Smooth muscle cell (in vitro differentiated cells): ENCODE measurements at regions not wholly inside any gene's neighbourhood (a gene's known extent, or its start where the extent isn't known, plus 50 kb on each side); places are given as distances from the start of the nearest gene placed in this dataset.

Source experiments
- DNase-seq: peaks from one replicate; lab custom pipeline; 2025; ENCODE audit not compliant: unreplicated experiment; lab: John Stamatoyannopoulos, UW
- H2AFZ ChIP-seq: fragments of 200-600 bp; sonication (generic); 2 replicates; pipeline ENCODE4 v1.6.0; 2016; ENCODE audit warnings: antibody characterized with exemption, low read depth, mild to moderate bottlenecking
- H3F3A ChIP-seq: fragments of 200-600 bp; sonication (generic); 2 replicates; pipeline ENCODE4 v1.6.0; 2017; ENCODE audit warnings: antibody characterized with exemption, low read depth
- H3K27ac ChIP-seq: fragments of 200-600 bp; sonication (generic); 2 replicates; pipeline ENCODE4 v1.5.1; 2016; ENCODE audit warnings: low read depth, mild to moderate bottlenecking
- H3K27me3 ChIP-seq: fragments of 200-600 bp; sonication (generic); 2 replicates; pipeline ENCODE4 v1.6.1; 2016; ENCODE audit warnings: low read depth, mild to moderate bottlenecking
- H3K36me3 ChIP-seq: fragments of 200-600 bp; sonication (generic); 2 replicates; pipeline ENCODE4 v1.5.1; 2016; ENCODE audit warnings: low read depth
- H3K4me1 ChIP-seq: fragments of 200-600 bp; sonication (generic); 2 replicates; pipeline ENCODE4 v1.5.1; 2016; ENCODE audit warnings: low read depth
- H3K4me2 ChIP-seq: fragments of 200-600 bp; sonication (generic); 2 replicates; pipeline ENCODE4 v1.6.0; 2016; ENCODE audit warnings: mild to moderate bottlenecking
- H3K4me3 ChIP-seq: fragments of 200-600 bp; sonication (generic); 2 replicates; pipeline ENCODE4 v1.5.1; 2016; ENCODE audit warnings: mild to moderate bottlenecking
- H3K79me2 ChIP-seq: fragments of 200-600 bp; sonication (generic); 2 replicates; pipeline ENCODE4 v1.6.0; 2016; ENCODE audit warnings: low read depth, mild to moderate bottlenecking
- H3K9ac ChIP-seq: fragments of 200-600 bp; sonication (generic); 2 replicates; pipeline ENCODE4 v1.6.0; 2016; ENCODE audit warnings: low read depth
- H3K9me3 ChIP-seq: fragments of 200-600 bp; sonication (generic); replicated peaks from 2 replicates; pipeline ENCODE4 v1.5.1; 2016; ENCODE audit warnings: low read depth
- H4K20me1 ChIP-seq: fragments of 200-600 bp; sonication (generic); 2 replicates; pipeline ENCODE4 v1.6.0; 2016; ENCODE audit warnings: low read depth
- CTCF ChIP-seq: fragments of 200-600 bp; sonication (generic); IDR thresholded peaks from 2 replicates; pipeline ENCODE4 v1.5.1; 2017; ENCODE audit warnings: borderline replicate concordance, mild to moderate bottlenecking, antibody characterized with exemption; ENCODE audit not compliant: insufficient read depth, poor library complexity, severe bottlenecking
- WGBS: methylation state at CpG from one replicate; pipeline ENCODE4 v1.1.7; 2016; ENCODE audit warnings: low lambda C conversion rate; 5-methylcytosine and 5-hydroxymethylcytosine counted together

GRCh38 chr2:217033186-217033585, 173.3 kb upstream of the TNP1 start:
- no peak overlapping the region for H3K4me3 ChIP-seq
- H3K9ac ChIP-seq = no peak overlapping the region
- WGBS = 75% methylated on average over 5 of the region's 5 CpGs

GRCh38 chr2:217031445-217031844, 171.6 kb upstream of the TNP1 start:
- Histone ChIP-seq H3K36me3 (no peaks in the 10 kb centered on the region), H4K20me1 (no peaks in the 10 kb centered on the region), H3K79me2 (no peaks in the 10 kb centered on the region), H3K9ac (no peak overlapping the region), H3K9me3 (no peaks in the 10 kb centered on the region), H3K4me1 (no peaks in the 10 kb centered on the region), H3K4me3 (no peak overlapping the region), H3K27ac (no peak overlapping the region), H3F3A (no peaks in the 10 kb centered on the region), H2AFZ (no peak overlapping the region), H3K27me3 (no peaks in the 10 kb centered on the region), H3K4me2 (no peak overlapping the region)
- no peak for DNase-seq
- no peak for TF ChIP-seq CTCF
- 97% methylated on average over 1 of the region's 1 CpG for WGBS

More at GRCh38 chr2:217033186-217033585, 173.3 kb upstream of the TNP1 start:
- no peaks in the 10 kb centered on the region for H4K20me1 ChIP-seq
- DNase-seq = no peak
- no peaks in the 10 kb centered on the region for H3F3A ChIP-seq
- H3K27me3 ChIP-seq = no peaks in the 10 kb centered on the region
- H3K4me1 ChIP-seq = no peaks in the 10 kb centered on the region
- no peaks in the 10 kb centered on the region for H3K79me2 ChIP-seq
- H3K36me3 ChIP-seq = no peaks in the 10 kb centered on the region
- H3K4me2 ChIP-seq = no peak overlapping the region
- no peak overlapping the region for H3K27ac ChIP-seq
- H2AFZ ChIP-seq = no peak overlapping the region
- no peaks in the 10 kb centered on the region for H3K9me3 ChIP-seq
- TF ChIP-seq CTCF = no peak

- no peak for TF ChIP-seq CTCF
- 88% methylated on average over 6 of the region's 6 CpGs for WGBS
- H3K79me2 ChIP-seq = no peaks in the 10 kb centered on the region
These were observed 170.2 kb upstream of the TNP1 start for GRCh38 chr2:217030081-217030480.

GRCh38 chr2:217028128-217028527, 168.3 kb upstream of the TNP1 start:
- Histone ChIP-seq H2AFZ (no peak overlapping the region), H3K27ac (no peak overlapping the region), H3K27me3 (no peaks in the 10 kb centered on the region), H3F3A (no peaks in the 10 kb centered on the region), H3K36me3 (no peaks in the 10 kb centered on the region), H4K20me1 (no peaks in the 10 kb centered on the region), H3K4me1 (no peaks in the 10 kb centered on the region), H3K9ac (no peak overlapping the region), H3K4me3 (no peak overlapping the region), H3K4me2 (no peak overlapping the region), H3K9me3 (no peaks in the 10 kb centered on the region), H3K79me2 (no peaks in the 10 kb centered on the region)
- 92% methylated on average over 1 of the region's 1 CpG for WGBS
- TF ChIP-seq CTCF = no peak
- no peak for DNase-seq

More at GRCh38 chr2:217030081-217030480, 170.2 kb upstream of the TNP1 start:
- Histone ChIP-seq H3K27ac (no peak overlapping the region), H3K4me2 (no peak overlapping the region), H3K9me3 (no peaks in the 10 kb centered on the region), H3K4me1 (no peaks in the 10 kb centered on the region), H3K36me3 (no peaks in the 10 kb centered on the region), H3K4me3 (no peak overlapping the region), H3K9ac (no peak overlapping the region), H3F3A (no peaks in the 10 kb centered on the region), H4K20me1 (no peaks in the 10 kb centered on the region), H3K27me3 (no peaks in the 10 kb centered on the region), H2AFZ (no peak overlapping the region)
- no peak for DNase-seq
